ENCODE measurements at regions not wholly inside any gene's neighbourhood (a gene's known extent, or its start where the extent isn't known, plus 50 kb on each side); places are given as distances from the start of the nearest gene placed in this dataset.

- Histone ChIP-seq H3K27ac (ENCODE audit: low read length) (no peak overlapping the region), H3K4me3 (ENCODE audit: low read length) (no peak overlapping the region), H3K4me1 (ENCODE audit: control insufficient read depth, low read depth, low read length) (no peaks in the 10 kb centered on the region), H3K27me3 (ENCODE audit: control insufficient read depth, insufficient read depth, low read length) (no peaks in the 10 kb centered on the region), H3K9me3 (ENCODE audit: control insufficient read depth, low read depth, low read length) (no peaks in the 10 kb centered on the region), H3K9ac (ENCODE audit: low read length) (no peak overlapping the region), H3K36me3 (ENCODE audit: control insufficient read depth, low read depth, low read length) (no peaks in the 10 kb centered on the region)
Measured at GRCh38 chr4:104385713-104386112, 109.0 kb downstream of the CXXC4 start.

GRCh38 chr4:104382961-104383360 is 111.7 kb downstream of the CXXC4 start:
- no peak overlapping the region for H3K9ac ChIP-seq (ENCODE audit: low read length)
- H3K27ac ChIP-seq (ENCODE audit: low read length) = no peak overlapping the region
- no peak overlapping the region for H3K4me3 ChIP-seq (ENCODE audit: low read length)
- no peaks in the 10 kb centered on the region for H3K9me3 ChIP-seq (ENCODE audit: control insufficient read depth, low read depth, low read length)
- no peaks in the 10 kb centered on the region for H3K27me3 ChIP-seq (ENCODE audit: control insufficient read depth, insufficient read depth, low read length)
- H3K4me1 ChIP-seq (ENCODE audit: control insufficient read depth, low read depth, low read length) = no peaks in the 10 kb centered on the region
- H3K36me3 ChIP-seq (ENCODE audit: control insufficient read depth, low read depth, low read length) = no peaks in the 10 kb centered on the region

GRCh38 chr4:104381729-104382128 is 113.0 kb downstream of the CXXC4 start:
- no peaks in the 10 kb centered on the region for H3K4me1 ChIP-seq (ENCODE audit: control insufficient read depth, low read depth, low read length)

GRCh38 chr4:104365618-104366017 is 129.1 kb downstream of the CXXC4 start:
- Histone ChIP-seq H3K9me3 (ENCODE audit: control insufficient read depth, low read depth, low read length) (no peaks in the 10 kb centered on the region), H3K4me1 (ENCODE audit: control insufficient read depth, low read depth, low read length) (no peaks in the 10 kb centered on the region), H3K9ac (ENCODE audit: low read length) (no peak overlapping the region), H3K36me3 (ENCODE audit: control insufficient read depth, low read depth, low read length) (no peaks in the 10 kb centered on the region), H3K4me3 (ENCODE audit: low read length) (no peak overlapping the region), H3K27me3 (ENCODE audit: control insufficient read depth, insufficient read depth, low read length) (no peaks in the 10 kb centered on the region), H3K27ac (ENCODE audit: low read length) (no peak overlapping the region)

More at GRCh38 chr4:104381729-104382128, 113.0 kb downstream of the CXXC4 start:
- H3K27me3 ChIP-seq (ENCODE audit: control insufficient read depth, insufficient read depth, low read length) = no peaks in the 10 kb centered on the region
- no peak overlapping the region for H3K4me3 ChIP-seq (ENCODE audit: low read length)
- no peaks in the 10 kb centered on the region for H3K9me3 ChIP-seq (ENCODE audit: control insufficient read depth, low read depth, low read length)
- no peaks in the 10 kb centered on the region for H3K36me3 ChIP-seq (ENCODE audit: control insufficient read depth, low read depth, low read length)
- H3K27ac ChIP-seq (ENCODE audit: low read length) = no peak overlapping the region
- no peak overlapping the region for H3K9ac ChIP-seq (ENCODE audit: low read length)

- Histone ChIP-seq H3K4me1 (ENCODE audit: control insufficient read depth, low read depth, low read length) (no peaks in the 10 kb centered on the region), H3K27ac (ENCODE audit: low read length) (no peak overlapping the region), H3K27me3 (ENCODE audit: control insufficient read depth, insufficient read depth, low read length) (no peaks in the 10 kb centered on the region), H3K36me3 (ENCODE audit: control insufficient read depth, low read depth, low read length) (no peaks in the 10 kb centered on the region), H3K9ac (ENCODE audit: low read length) (no peak overlapping the region), H3K4me3 (ENCODE audit: low read length) (no peak overlapping the region), H3K9me3 (ENCODE audit: control insufficient read depth, low read depth, low read length) (no peaks in the 10 kb centered on the region)
Measured at GRCh38 chr4:104353481-104353880, 141.2 kb downstream of the CXXC4 start.

GRCh38 chr4:104352211-104352610 is 142.5 kb downstream of the CXXC4 start:
- Histone ChIP-seq H3K36me3 (ENCODE audit: control insufficient read depth, low read depth, low read length) (no peaks in the 10 kb centered on the region), H3K9ac (ENCODE audit: low read length) (no peak overlapping the region), H3K27ac (ENCODE audit: low read length) (no peak overlapping the region), H3K27me3 (ENCODE audit: control insufficient read depth, insufficient read depth, low read length) (no peaks in the 10 kb centered on the region), H3K4me1 (ENCODE audit: control insufficient read depth, low read depth, low read length) (no peaks in the 10 kb centered on the region), H3K4me3 (ENCODE audit: low read length) (no peak overlapping the region), H3K9me3 (ENCODE audit: control insufficient read depth, low read depth, low read length) (no peaks in the 10 kb centered on the region)

GRCh38 chr4:104351706-104352105 is 143.0 kb downstream of the CXXC4 start:
- Histone ChIP-seq H3K27me3 (ENCODE audit: control insufficient read depth, insufficient read depth, low read length) (no peaks in the 10 kb centered on the region), H3K4me3 (ENCODE audit: low read length) (no peak overlapping the region), H3K9ac (ENCODE audit: low read length) (no peak overlapping the region), H3K9me3 (ENCODE audit: control insufficient read depth, low read depth, low read length) (no peaks in the 10 kb centered on the region), H3K36me3 (ENCODE audit: control insufficient read depth, low read depth, low read length) (no peaks in the 10 kb centered on the region), H3K4me1 (ENCODE audit: control insufficient read depth, low read depth, low read length) (no peaks in the 10 kb centered on the region), H3K27ac (ENCODE audit: low read length) (no peak overlapping the region)

GRCh38 chr4:104345598-104346242 is 149.0 kb downstream of the CXXC4 start:
- H3K4me3 ChIP-seq (ENCODE audit: low read length) = no peak overlapping the region
- no peaks in the 10 kb centered on the region for H3K27me3 ChIP-seq (ENCODE audit: control insufficient read depth, insufficient read depth, low read length)
- no peaks in the 10 kb centered on the region for H3K9me3 ChIP-seq (ENCODE audit: control insufficient read depth, low read depth, low read length)
- H3K36me3 ChIP-seq (ENCODE audit: control insufficient read depth, low read depth, low read length) = no peaks in the 10 kb centered on the region
- H3K4me1 ChIP-seq (ENCODE audit: control insufficient read depth, low read depth, low read length) = no peaks in the 10 kb centered on the region
- H3K27ac ChIP-seq (ENCODE audit: low read length) = no peak overlapping the region
- H3K9ac ChIP-seq (ENCODE audit: low read length) = no peak overlapping the region

- Histone ChIP-seq H3K27me3 (ENCODE audit: control insufficient read depth, insufficient read depth, low read length) (no peaks in the 10 kb centered on the region), H3K36me3 (ENCODE audit: control insufficient read depth, low read depth, low read length) (no peaks in the 10 kb centered on the region), H3K9ac (ENCODE audit: low read length) (no peak overlapping the region), H3K27ac (ENCODE audit: low read length) (no peak overlapping the region), H3K9me3 (ENCODE audit: control insufficient read depth, low read depth, low read length) (no peaks in the 10 kb centered on the region), H3K4me1 (ENCODE audit: control insufficient read depth, low read depth, low read length) (no peaks in the 10 kb centered on the region), H3K4me3 (ENCODE audit: low read length) (no peak overlapping the region)
Measured at GRCh38 chr4:104344342-104344980, 150.2 kb downstream of the CXXC4 start.

GRCh38 chr4:104334410-104334809 is 160.3 kb downstream of the CXXC4 start:
- Histone ChIP-seq H3K9me3 (ENCODE audit: control insufficient read depth, low read depth, low read length) (no peaks in the 10 kb centered on the region), H3K4me1 (ENCODE audit: control insufficient read depth, low read depth, low read length) (no peaks in the 10 kb centered on the region), H3K4me3 (ENCODE audit: low read length) (no peak overlapping the region), H3K27me3 (ENCODE audit: control insufficient read depth, insufficient read depth, low read length) (no peaks in the 10 kb centered on the region), H3K9ac (ENCODE audit: low read length) (no peak overlapping the region), H3K36me3 (ENCODE audit: control insufficient read depth, low read depth, low read length) (no peaks in the 10 kb centered on the region), H3K27ac (ENCODE audit: low read length) (no peak overlapping the region)

- no peak overlapping the region for H3K4me3 ChIP-seq (ENCODE audit: low read length)
- no peaks in the 10 kb centered on the region for H3K36me3 ChIP-seq (ENCODE audit: control insufficient read depth, low read depth, low read length)
- H3K27ac ChIP-seq (ENCODE audit: low read length) = no peak overlapping the region
- H3K9ac ChIP-seq (ENCODE audit: low read length) = no peak overlapping the region
- H3K27me3 ChIP-seq (ENCODE audit: control insufficient read depth, insufficient read depth, low read length) = no peaks in the 10 kb centered on the region
- H3K9me3 ChIP-seq (ENCODE audit: control insufficient read depth, low read depth, low read length) = no peaks in the 10 kb centered on the region
- H3K4me1 ChIP-seq (ENCODE audit: control insufficient read depth, low read depth, low read length) = no peaks in the 10 kb centered on the region
Measured at GRCh38 chr4:104330125-104330905, 164.4 kb downstream of the CXXC4 start.

Measured in iPS-18a (cell line).